A673 (cell line): ENCODE measurements at regions not wholly inside any gene's neighbourhood (a gene's known extent, or its start where the extent isn't known, plus 50 kb on each side); places are given as distances from the start of the nearest gene placed in this dataset.

Experiments used
- CTCF ChIP-seq: fragments of 300-800, 200-600 bp; sonication (generic); conservative IDR thresholded peaks from 2 replicates; pipeline ENCODE4 v1.5.1; 2017; ENCODE audit warnings: low read depth, mild to moderate bottlenecking, antibody characterized with exemption, low read length, moderate library complexity, mixed read lengths
- EZH2 ChIP-seq: fragments of 200-600 bp; sonication (generic); IDR thresholded peaks from 2 replicates; pipeline ENCODE4 v1.6.1; 2017; ENCODE audit warnings: borderline replicate concordance, low read depth, mild to moderate bottlenecking, mixed read lengths, antibody characterized with exemption, low read length; ENCODE audit not compliant: poor library complexity, severe bottlenecking

DNA sequence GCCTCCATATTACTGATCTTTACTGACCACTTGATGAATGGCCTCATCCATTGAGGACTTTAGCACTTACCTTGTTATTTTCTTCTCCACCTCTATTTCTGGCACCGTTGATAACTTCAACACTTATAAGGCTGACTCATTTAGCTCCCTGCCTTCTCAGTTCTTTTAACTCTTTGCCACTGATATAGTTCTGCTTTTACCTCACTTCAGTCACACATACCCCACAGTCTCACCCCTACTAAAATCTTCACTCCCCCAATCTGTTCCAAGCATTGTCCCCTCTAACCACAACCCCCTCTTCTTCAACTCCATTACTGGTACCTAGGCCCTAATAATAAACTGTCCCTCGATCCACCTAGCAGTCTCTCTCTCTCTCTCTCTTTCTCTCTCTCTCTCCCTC, 141.0 kb downstream of the PAH start:
- no peak for TF ChIP-seq CTCF
- no peak for TF ChIP-seq EZH2
